HL-60 (cell line): ENCODE measurements at regions not wholly inside any gene's neighbourhood (a gene's known extent, or its start where the extent isn't known, plus 50 kb on each side); places are given as distances from the start of the nearest gene placed in this dataset.

Experiments used
- DNase-seq, 2 experiments: peaks; one replicate each; pipeline ENCODE4 v3.0.0-alpha.2; 2010 to 2020; ENCODE audit warnings: low read depth in 1 of 2, low spot score in 1 of 2
- H3K27ac ChIP-seq: fragments of 250-450 bp; sonication (Bioruptor Pico); replicated peaks from 2 replicates; pipeline ENCODE4 v1.5.1; 2020; ENCODE audit warnings: mild to moderate bottlenecking, moderate library complexity
- H3K27me3 ChIP-seq: fragments of 250-450 bp; sonication (Bioruptor Pico); 2 replicates; pipeline ENCODE4 v1.5.1; 2021; ENCODE audit warnings: mild to moderate bottlenecking, moderate library complexity; ENCODE audit not compliant: insufficient read depth, poor library complexity, severe bottlenecking
- H3K4me3 ChIP-seq: replicated peaks from 2 replicates; pipeline ENCODE4 v1.5.1; 2011; ENCODE audit warnings: mild to moderate bottlenecking, control low read depth, low read length; ENCODE audit not compliant: insufficient read depth
- CTCF ChIP-seq: IDR thresholded peaks from one replicate; pipeline ENCODE4 v1.5.1; 2011; ENCODE audit warnings: low read length, control low read depth, inconsistent platforms; ENCODE audit not compliant: insufficient read depth
- GABPA ChIP-seq: IDR thresholded peaks from 2 replicates; pipeline ENCODE4 v1.6.1; 2012; ENCODE audit warnings: low read depth
- POLR2AphosphoS5 ChIP-seq: IDR thresholded peaks from 2 replicates; pipeline ENCODE4 v1.6.1; 2012; ENCODE audit warnings: low read depth
- REST ChIP-seq: IDR thresholded peaks from 2 replicates; pipeline ENCODE4 v1.6.1; 2012; ENCODE audit warnings: low read depth; ENCODE audit not compliant: insufficient replicate concordance
- SPI1 ChIP-seq: IDR thresholded peaks from 2 replicates; pipeline ENCODE4 v1.6.1; 2012; ENCODE audit warnings: low read depth, mild to moderate bottlenecking, borderline replicate concordance

GRCh38 chr11:70641369-70641768 lies 243.0 kb downstream of the CTTN start:
- TF ChIP-seq SPI1 (0 out of 2 replicates have a peak, but pooled peaks have one; percentile 15), GABPA (no peak)
- Histone ChIP-seq H3K27ac (no peak overlapping the region), H3K4me3 (no peak overlapping the region), H3K27me3 (no peaks in the 10 kb centered on the region)
- peak in 1 of 2 experiments; percentile 2 for DNase-seq

GRCh38 chr11:70642266-70642665 lies 243.9 kb downstream of the CTTN start:
- Histone ChIP-seq H3K27me3 (no peaks in the 10 kb centered on the region), H3K4me3 (no peak overlapping the region), H3K27ac (no peak overlapping the region)
- TF ChIP-seq CTCF (no peak), REST (no peak), GABPA (no peak), SPI1 (no peak), POLR2AphosphoS5 (no peak)
- DNase-seq, result no peak

- TF ChIP-seq POLR2AphosphoS5 (no peak), GABPA (no peak), SPI1 (no peak), CTCF (no peak)
- Histone ChIP-seq H3K4me3 (no peak overlapping the region), H3K27ac (no peak overlapping the region), H3K27me3 (no peaks in the 10 kb centered on the region)
- DNase-seq, result no peak
These were observed 245.3 kb downstream of the CTTN start for GRCh38 chr11:70643642-70644041.

- no peak for DNase-seq
- no peak overlapping the region for H3K4me3 ChIP-seq
- no peak overlapping the region for H3K27ac ChIP-seq
- no peaks in the 10 kb centered on the region for H3K27me3 ChIP-seq
- no peak for TF ChIP-seq GABPA
- no peak for TF ChIP-seq REST
- no peak for TF ChIP-seq SPI1
- TF ChIP-seq POLR2AphosphoS5, result no peak
- TF ChIP-seq CTCF, result no peak
These were observed 246.2 kb downstream of the CTTN start for GRCh38 chr11:70644343-70645060.
